Chondrocyte (in vitro differentiated cells): ENCODE measurements at regions not wholly inside any gene's neighbourhood (a gene's known extent, or its start where the extent isn't known, plus 50 kb on each side); places are given as distances from the start of the nearest gene placed in this dataset.

Experiments
- DNase-seq: peaks from one replicate; pipeline ENCODE4 v3.0.0; 2021; ENCODE audit warnings: mixed read lengths, low spot score
- H3K27ac Mint-ChIP-seq: one replicate; pipeline ENCODE4 v1.8.0; 2021; ENCODE audit warnings: mild to moderate bottlenecking, moderate library complexity, mixed read lengths; ENCODE audit not compliant: unreplicated experiment
- H3K27me3 Mint-ChIP-seq: 2 replicates; pipeline ENCODE4 v1.8.0; 2021; ENCODE audit warnings: low read depth, mixed read lengths
- H3K36me3 Mint-ChIP-seq: 2 replicates; pipeline ENCODE4 v1.8.0; 2021; ENCODE audit warnings: low read depth, mixed read lengths
- H3K4me1 Mint-ChIP-seq: 2 replicates; pipeline ENCODE4 v1.8.0; 2021; ENCODE audit warnings: low read depth, mild to moderate bottlenecking, mixed read lengths
- H3K4me3 Mint-ChIP-seq: one replicate; pipeline ENCODE4 v1.8.0; 2021; ENCODE audit warnings: mild to moderate bottlenecking, moderate library complexity, mixed read lengths; ENCODE audit not compliant: unreplicated experiment
- H3K9me3 Mint-ChIP-seq: 2 replicates; pipeline ENCODE4 v1.8.0; 2021; ENCODE audit warnings: low read depth, mixed read lengths
- CTCF ChIP-seq: fragments of 200-600 bp; sonication (generic); IDR thresholded peaks from 2 replicates; pipeline ENCODE4 v1.5.0; 2021; ENCODE audit warnings: antibody characterized with exemption, mild to moderate bottlenecking, moderate library complexity

GRCh38 chr18:70418546-70419311 lies 129.9 kb downstream of the SOCS6 start:
- Mint-ChIP-seq H3K4me1 (peaks cover 20% of the 10 kb centered on the region), H3K9me3 (no peaks in the 10 kb centered on the region), H3K27ac (no peak overlapping the region), H3K4me3 (no peak overlapping the region), H3K27me3 (no peaks in the 10 kb centered on the region), H3K36me3 (no peaks in the 10 kb centered on the region)
- DNase-seq, result no peak
- no peak for TF ChIP-seq CTCF

DNA sequence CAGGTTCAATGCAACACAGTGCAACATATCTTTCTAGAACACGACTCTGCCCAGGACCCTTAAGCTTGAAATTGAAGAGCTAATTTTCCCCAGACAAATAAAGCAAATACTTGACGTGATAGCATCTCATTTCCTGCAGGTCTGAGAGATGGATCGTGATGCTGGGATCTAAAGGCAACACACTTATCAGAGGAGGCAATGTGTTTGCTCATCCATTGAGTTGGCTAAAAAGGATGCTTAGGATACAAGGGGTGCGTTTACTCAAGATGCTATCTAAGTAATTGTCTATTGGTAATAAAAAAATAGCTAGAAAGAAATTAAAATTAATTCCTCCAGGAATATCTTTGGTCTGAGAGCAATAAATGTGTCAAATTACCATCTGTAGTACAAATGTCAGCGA lies 129.0 kb downstream of the SOCS6 start:
- H3K9me3 Mint-ChIP-seq, result no peaks in the 10 kb centered on the region
- H3K36me3 Mint-ChIP-seq, result no peaks in the 10 kb centered on the region
- no peak overlapping the region for H3K27ac Mint-ChIP-seq
- peaks cover 20% of the 10 kb centered on the region for H3K4me1 Mint-ChIP-seq
- no peaks in the 10 kb centered on the region for H3K27me3 Mint-ChIP-seq
- no peak for TF ChIP-seq CTCF
- no peak for DNase-seq
- no peak overlapping the region for H3K4me3 Mint-ChIP-seq

GRCh38 chr18:70416496-70416895 lies 127.7 kb downstream of the SOCS6 start:
- Mint-ChIP-seq H3K36me3 (no peaks in the 10 kb centered on the region), H3K27me3 (no peaks in the 10 kb centered on the region), H3K4me3 (no peak overlapping the region), H3K27ac (no peak overlapping the region), H3K9me3 (no peaks in the 10 kb centered on the region), H3K4me1 (peaks cover 9% of the 10 kb centered on the region)
- TF ChIP-seq CTCF, result no peak
- no peak for DNase-seq

DNA sequence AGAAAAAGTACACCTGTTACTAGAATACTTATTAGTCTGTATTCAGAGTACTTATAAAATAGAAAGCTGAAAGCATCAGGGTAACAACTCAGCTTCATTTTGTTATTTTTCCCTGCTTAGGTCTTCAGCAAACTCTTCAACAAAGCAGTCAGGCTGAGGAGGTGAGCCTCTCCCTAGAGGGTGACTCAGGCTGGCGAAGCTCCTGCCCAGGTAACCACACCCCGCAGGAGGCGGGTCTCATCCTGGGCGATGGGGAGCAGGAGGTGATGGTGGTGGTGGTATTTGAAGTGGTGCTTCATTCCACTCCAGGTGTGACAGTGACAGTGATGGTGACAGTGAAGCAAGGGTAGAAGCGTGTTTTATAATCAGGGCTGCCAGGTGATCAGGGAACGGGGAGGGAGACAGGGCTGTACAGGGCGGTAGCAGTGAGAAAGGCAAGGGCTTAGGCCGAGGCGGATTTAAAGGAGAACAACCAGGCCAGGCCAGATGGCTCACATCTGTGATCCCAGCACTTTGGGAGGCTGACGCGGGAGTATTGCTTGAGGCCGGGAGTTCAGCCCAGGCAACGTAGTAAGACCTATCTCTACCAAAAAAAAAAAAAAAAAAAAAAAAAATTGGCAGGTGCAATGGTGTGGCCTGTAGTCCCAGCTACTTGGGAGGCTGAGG lies 127.1 kb downstream of the SOCS6 start:
- H3K4me3 Mint-ChIP-seq, result no peak overlapping the region
- no peak for DNase-seq
- H3K4me1 Mint-ChIP-seq, result peaks cover 6% of the 10 kb centered on the region
- no peak for TF ChIP-seq CTCF
- H3K9me3 Mint-ChIP-seq, result no peaks in the 10 kb centered on the region
- H3K36me3 Mint-ChIP-seq, result no peaks in the 10 kb centered on the region
- H3K27me3 Mint-ChIP-seq, result no peaks in the 10 kb centered on the region
- no peak overlapping the region for H3K27ac Mint-ChIP-seq

DNA sequence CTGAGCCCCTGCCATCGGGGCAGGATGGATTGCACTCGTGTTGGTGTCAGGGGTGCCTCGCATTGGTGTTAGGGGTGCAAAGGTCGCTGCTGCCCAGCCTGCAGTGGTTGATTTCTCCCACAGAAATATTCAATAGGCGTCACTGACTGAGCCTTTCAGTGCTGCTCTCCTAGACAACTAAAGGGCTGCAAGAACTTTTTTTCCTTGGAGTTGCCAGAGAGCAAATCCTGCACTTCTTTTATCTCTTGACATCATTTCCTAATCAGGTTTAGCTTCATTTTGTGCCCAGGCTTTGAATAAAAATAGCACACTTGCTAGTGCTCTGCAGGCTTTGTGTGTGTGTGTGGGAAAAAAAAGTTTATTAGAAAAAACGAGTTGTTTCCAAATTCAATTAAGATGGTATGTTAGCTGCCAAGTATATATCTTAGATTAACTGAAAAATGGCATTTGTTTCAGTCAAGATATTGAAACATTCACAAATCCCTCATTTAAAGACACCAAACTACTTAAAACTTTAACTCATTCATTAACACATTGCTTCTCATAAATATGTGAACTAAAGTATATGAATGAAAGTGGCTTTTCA lies 125.6 kb downstream of the SOCS6 start:
- no peaks in the 10 kb centered on the region for H3K36me3 Mint-ChIP-seq
- H3K4me3 Mint-ChIP-seq, result no peak overlapping the region
- DNase-seq, result no peak
- H3K27me3 Mint-ChIP-seq, result no peaks in the 10 kb centered on the region
- no peaks in the 10 kb centered on the region for H3K9me3 Mint-ChIP-seq
- no peak for TF ChIP-seq CTCF
- no peak overlapping the region for H3K27ac Mint-ChIP-seq
- no peaks in the 10 kb centered on the region for H3K4me1 Mint-ChIP-seq
